Spleen (tissue), 11 donors: ENCODE measurements at regions not wholly inside any gene's neighbourhood (a gene's known extent, or its start where the extent isn't known, plus 50 kb on each side); places are given as distances from the start of the nearest gene placed in this dataset.

Source experiments
- DNase-seq: peaks from one replicate; pipeline ENCODE4 v3.0.0-alpha.2; 2020
- H3K27ac ChIP-seq, 8 donors: fragments of 200-600 bp; sonication (generic) in 7 of 8; 1 replicate in 4 of 8; 2 replicates in 4 of 8; pipeline versions ENCODE4 v1.5.0 to v1.8.0; 2016 to 2021; ENCODE audit warnings: inconsistent platforms in 4 of 8, mild to moderate bottlenecking in 4 of 8, moderate library complexity in 1 of 8
- H3K27me3 ChIP-seq, 7 donors: fragments of 200-600 bp; sonication (generic) in 6 of 7; replicated peaks in 1 of 7; 1 replicate in 4 of 7; 2 replicates in 3 of 7; pipeline versions ENCODE4 v1.5.0 to v1.8.0; 2016 to 2021; ENCODE audit warnings: inconsistent platforms in 3 of 7, mild to moderate bottlenecking in 1 of 7
- H3K36me3 ChIP-seq, 6 donors: fragments of 200-600 bp; sonication (generic) in 5 of 6; 1 replicate in 4 of 6; 2 replicates in 2 of 6; pipeline versions ENCODE4 v1.5.0 to v1.8.0; 2016 to 2021; ENCODE audit warnings: inconsistent platforms in 2 of 6
- H3K4me1 ChIP-seq, 6 donors: fragments of 200-600 bp; sonication (generic) in 5 of 6; 1 replicate in 3 of 6; 2 replicates in 3 of 6; pipeline versions ENCODE4 v1.5.0 to v1.8.0; 2016 to 2021; ENCODE audit warnings: inconsistent platforms in 3 of 6
- H3K4me3 ChIP-seq, 8 donors: fragments of 200-600 bp; sonication (generic) in 7 of 8; 1 replicate in 4 of 8; 2 replicates in 4 of 8; pipeline versions ENCODE4 v1.5.0 to v1.8.0; 2016 to 2021; ENCODE audit warnings: inconsistent platforms in 4 of 8, mild to moderate bottlenecking in 4 of 8, moderate library complexity in 2 of 8
- H3K9me3 ChIP-seq, 8 donors: fragments of 200-600 bp; sonication (generic) in 7 of 8; 1 replicate in 4 of 8; 2 replicates in 4 of 8; pipeline versions ENCODE4 v1.5.0 to v1.8.0; 2016 to 2021; ENCODE audit warnings: inconsistent platforms in 4 of 8
- POLR2A ChIP-seq, 3 donors: fragments of 450-650 bp; IDR thresholded peaks; one replicate each; pipeline ENCODE4 v1.5.1; 2017; ENCODE audit warnings: antibody characterized with exemption in 3 of 3, mild to moderate bottlenecking in 1 of 3
- POLR2AphosphoS5 ChIP-seq, 3 donors: sonication (generic); formaldehyde crosslinking; IDR thresholded peaks; one replicate each; pipeline ENCODE4 v1.5.1; 2017; ENCODE audit warnings: antibody characterized with exemption in 3 of 3
- WGBS, 5 donors: extraction: QIAGEN DNeasy Blood & Tissue Kit in 3 of 5; methylation state at CpG; one replicate each; pipeline versions ENCODE4 v1.1.5 to v1.1.7; 2013 to 2018; 5-methylcytosine and 5-hydroxymethylcytosine counted together
- intact Hi-C: fragments of 100-400 bp; cut with DNase I; formaldehyde crosslinking; loops from one replicate; pipeline ENCODE4 v1.15.0; 2023; ENCODE audit warnings: low total_unique reads
- TF ChIP-seq, protein P1 (sequence below), 11 experiments: fragments of 200-600 bp in 7 of 11; fragments of 450-650 bp in 4 of 11; sonication (generic) in 4 of 11; IDR thresholded peaks in 8 of 11; conservative IDR thresholded peaks in 3 of 11; 1 replicate in 7 of 11; 2 replicates in 4 of 11; pipeline versions ENCODE4 v1.4.0 to v1.8.0; 2016 to 2021; ENCODE audit warnings: antibody characterized with exemption in 11 of 11, inconsistent platforms in 4 of 11, mild to moderate bottlenecking in 1 of 11
- donor health status: healthy with polysubstance abuse.
- donor health status: DM: no; HTN: no; CAD: no; lungs with moderate emphysema.
- donor health status: DM: no; HTN: no; CAD: no.
- donor health status: Bipolar disorder and iron deficiency.
- donor health status: healthy.
- donor health status: DM: no; HTN: no; CAD: no.
- donor health status: DM: yes; HTN: yes; CAD: no.

DNA sequence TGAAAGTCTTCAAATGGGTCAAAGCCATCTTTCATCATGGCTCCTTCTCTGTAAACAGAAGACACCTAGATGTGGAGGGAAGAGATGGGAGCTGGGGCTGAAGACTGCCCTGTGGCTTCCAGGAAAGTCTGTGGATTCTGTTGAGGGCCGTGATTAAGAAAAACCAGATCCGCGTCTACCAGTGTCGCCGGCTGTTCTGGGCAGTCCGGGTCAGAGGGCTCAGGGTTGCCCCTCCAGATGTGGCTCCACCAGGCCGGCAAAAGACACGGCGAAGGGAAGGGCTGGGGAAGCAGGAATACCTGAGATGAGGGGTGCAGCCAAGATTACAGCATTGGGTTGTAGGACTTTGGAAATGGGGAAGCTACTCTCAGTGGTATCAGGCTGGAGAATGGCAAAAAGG is 162.6 kb downstream of the RHOU start:
- H3K27ac ChIP-seq: no peak overlapping the region
- no peaks in the 10 kb centered on the region for H3K36me3 ChIP-seq
- no peaks in the 10 kb centered on the region for H3K27me3 ChIP-seq
- no peaks in the 10 kb centered on the region for H3K9me3 ChIP-seq
- no peak overlapping the region for H3K4me3 ChIP-seq
- peak; percentile 45 for DNase-seq
- peaks cover 0 to 18% (median 4%) of the 10 kb centered on the region in 6 donors for H3K4me1 ChIP-seq
- 89 to 96% (median 95%) methylated on average over 9 of the region's 9 CpGs for WGBS, 5 donors
- no peak for TF ChIP-seq POLR2AphosphoS5 (IDR thresholded peaks at IDR 0.05)
- TF ChIP-seq, protein P1, sequence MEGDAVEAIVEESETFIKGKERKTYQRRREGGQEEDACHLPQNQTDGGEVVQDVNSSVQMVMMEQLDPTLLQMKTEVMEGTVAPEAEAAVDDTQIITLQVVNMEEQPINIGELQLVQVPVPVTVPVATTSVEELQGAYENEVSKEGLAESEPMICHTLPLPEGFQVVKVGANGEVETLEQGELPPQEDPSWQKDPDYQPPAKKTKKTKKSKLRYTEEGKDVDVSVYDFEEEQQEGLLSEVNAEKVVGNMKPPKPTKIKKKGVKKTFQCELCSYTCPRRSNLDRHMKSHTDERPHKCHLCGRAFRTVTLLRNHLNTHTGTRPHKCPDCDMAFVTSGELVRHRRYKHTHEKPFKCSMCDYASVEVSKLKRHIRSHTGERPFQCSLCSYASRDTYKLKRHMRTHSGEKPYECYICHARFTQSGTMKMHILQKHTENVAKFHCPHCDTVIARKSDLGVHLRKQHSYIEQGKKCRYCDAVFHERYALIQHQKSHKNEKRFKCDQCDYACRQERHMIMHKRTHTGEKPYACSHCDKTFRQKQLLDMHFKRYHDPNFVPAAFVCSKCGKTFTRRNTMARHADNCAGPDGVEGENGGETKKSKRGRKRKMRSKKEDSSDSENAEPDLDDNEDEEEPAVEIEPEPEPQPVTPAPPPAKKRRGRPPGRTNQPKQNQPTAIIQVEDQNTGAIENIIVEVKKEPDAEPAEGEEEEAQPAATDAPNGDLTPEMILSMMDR (IDR thresholded peaks at IDR 0.05 in 8 of 11, conservative IDR thresholded peaks at IDR 0.05 in 3 of 11): no peak
- TF ChIP-seq POLR2A (IDR thresholded peaks at IDR 0.05): no peak
- intact Hi-C loops: no loop called here

DNA sequence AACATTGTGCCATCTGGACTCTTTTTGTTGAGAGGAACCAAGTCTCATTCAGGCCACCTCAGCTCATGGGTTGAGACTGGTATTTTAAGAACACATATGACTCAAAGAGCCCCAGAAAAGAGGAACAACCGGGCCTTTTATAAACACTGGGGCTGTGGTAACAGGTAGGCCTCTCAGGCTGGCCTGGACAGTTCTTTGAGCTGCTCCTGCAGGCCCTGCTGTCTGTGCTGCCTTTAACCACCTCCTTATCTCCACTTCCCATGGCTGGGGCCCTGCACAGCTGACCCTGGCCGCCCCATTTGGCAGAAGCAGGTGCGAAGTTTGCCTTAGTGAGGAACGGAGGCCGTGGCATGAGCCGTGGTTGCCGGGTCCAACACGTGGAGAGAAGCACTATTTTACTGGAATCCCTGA is 163.3 kb downstream of the RHOU start:
- TF ChIP-seq POLR2A (IDR thresholded peaks at IDR 0.05) (no peak), POLR2AphosphoS5 (IDR thresholded peaks at IDR 0.05) (no peak)
- TF ChIP-seq, protein P1 (IDR thresholded peaks at IDR 0.05 in 8 of 11, conservative IDR thresholded peaks at IDR 0.05 in 3 of 11): no peak
- H3K9me3 ChIP-seq: no peaks in the 10 kb centered on the region
- WGBS, 5 donors: 33 to 56% (median 42%) methylated on average over 5 to 8 of the region's 8 CpGs
- intact Hi-C loops: no loop called here
- H3K4me3 ChIP-seq: no peak overlapping the region
- H3K36me3 ChIP-seq: no peaks in the 10 kb centered on the region
- H3K27ac ChIP-seq: no peak overlapping the region
- H3K4me1 ChIP-seq: peaks cover 0 to 24% (median 4%) of the 10 kb centered on the region in 6 donors
- DNase-seq: peak; percentile 74
- no peaks in the 10 kb centered on the region for H3K27me3 ChIP-seq

DNA sequence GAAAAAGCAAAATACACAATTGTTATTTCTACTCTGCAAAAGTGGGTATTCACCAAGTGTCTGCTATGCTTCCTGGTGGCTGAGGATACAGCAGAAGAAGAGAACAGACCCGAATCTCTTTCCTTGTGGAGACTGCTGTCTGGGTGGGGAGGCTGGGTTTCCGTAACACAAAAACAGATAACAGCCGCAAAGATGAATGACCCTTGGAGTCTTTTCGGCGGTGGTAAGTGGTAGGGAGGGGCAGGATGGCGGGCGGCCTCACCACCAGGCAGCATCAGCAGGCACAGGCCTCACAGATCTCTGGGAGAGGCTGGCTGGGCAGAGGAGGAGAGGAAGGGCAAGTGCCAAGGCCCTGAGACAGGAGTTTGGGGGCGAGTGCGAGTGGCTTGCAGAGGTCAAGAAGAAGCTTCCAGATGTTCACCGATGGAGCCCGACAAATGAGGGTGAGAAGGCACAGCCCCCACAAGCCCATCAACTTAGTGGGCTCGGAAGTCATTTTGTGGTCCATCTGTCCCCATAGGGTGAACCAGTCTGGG is 164.2 kb downstream of the RHOU start:
- 70 to 83% (median 75%) methylated on average over 12 of the region's 12 CpGs for WGBS, 5 donors
- no peaks in the 10 kb centered on the region for H3K27me3 ChIP-seq
- intact Hi-C loops: no loop called here
- no peak overlapping the region for H3K27ac ChIP-seq
- DNase-seq: peak; percentile 71
- no peak overlapping the region for H3K4me3 ChIP-seq
- no peaks in the 10 kb centered on the region for H3K36me3 ChIP-seq
- TF ChIP-seq POLR2AphosphoS5 (IDR thresholded peaks at IDR 0.05) (no peak), POLR2A (IDR thresholded peaks at IDR 0.05) (no peak)
- TF ChIP-seq, protein P1 (IDR thresholded peaks at IDR 0.05 in 8 of 11, conservative IDR thresholded peaks at IDR 0.05 in 3 of 11): no peak
- H3K9me3 ChIP-seq: no peaks in the 10 kb centered on the region
- H3K4me1 ChIP-seq: peaks cover 0 to 26% (median 4%) of the 10 kb centered on the region in 6 donors

DNA sequence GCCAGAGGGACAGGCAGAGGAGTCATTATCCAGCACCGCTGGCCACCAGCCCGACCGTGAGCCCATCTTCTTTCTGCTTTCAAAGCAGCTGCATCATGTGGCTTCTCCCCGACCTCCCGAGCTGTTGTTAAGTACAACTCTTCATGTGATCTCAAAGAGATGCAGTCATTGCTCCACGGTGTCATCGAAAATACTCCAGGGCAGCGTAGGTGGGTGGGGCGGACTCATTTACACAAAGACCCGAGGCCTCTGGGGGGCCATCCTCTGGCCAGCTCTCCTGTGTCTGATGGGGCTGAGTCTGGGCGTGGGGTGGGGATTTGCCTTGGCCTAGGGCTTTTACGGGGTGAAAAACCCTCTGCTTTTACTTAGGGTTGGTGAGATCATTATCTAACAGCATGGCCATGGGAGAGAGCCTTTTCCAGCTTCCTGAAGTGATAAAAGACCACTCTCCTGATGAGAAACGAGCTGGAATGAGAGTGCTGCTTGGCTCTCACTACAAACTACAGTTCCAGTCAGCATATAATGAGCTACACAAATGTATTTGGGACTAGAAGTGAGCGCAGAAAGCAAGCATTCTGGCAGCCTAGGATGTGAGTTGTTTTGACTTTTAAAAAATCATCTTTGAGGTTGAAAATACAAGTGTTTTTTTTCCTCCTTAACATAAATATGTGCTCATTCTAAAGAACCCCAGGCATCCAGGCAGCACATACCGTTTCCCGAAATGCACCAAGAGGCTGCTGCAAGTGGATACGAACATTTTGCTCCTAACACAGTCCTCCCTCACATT is 165.0 kb downstream of the RHOU start:
- no peak for TF ChIP-seq POLR2A (IDR thresholded peaks at IDR 0.05)
- no peak for TF ChIP-seq POLR2AphosphoS5 (IDR thresholded peaks at IDR 0.05)
- TF ChIP-seq, protein P1 (IDR thresholded peaks at IDR 0.05 in 8 of 11, conservative IDR thresholded peaks at IDR 0.05 in 3 of 11): no peak
- Histone ChIP-seq H3K4me1 (peaks cover 0 to 26% (median 4%) of the 10 kb centered on the region in 6 donors), H3K27ac (peak overlapping the region in 2 of 8 donors; percentile 5 to 41), H3K36me3 (no peaks in the 10 kb centered on the region), H3K4me3 (no peak overlapping the region), H3K9me3 (no peaks in the 10 kb centered on the region), H3K27me3 (no peaks in the 10 kb centered on the region)
- intact Hi-C loops: no loop called here
- DNase-seq: peak; percentile 23
- WGBS, 5 donors: 72 to 88% (median 81%) methylated on average over 15 to 17 of the region's 17 CpGs
